ENCODE measurements at regions not wholly inside any gene's neighbourhood (a gene's known extent, or its start where the extent isn't known, plus 50 kb on each side); places are given as distances from the start of the nearest gene placed in this dataset.

DNA sequence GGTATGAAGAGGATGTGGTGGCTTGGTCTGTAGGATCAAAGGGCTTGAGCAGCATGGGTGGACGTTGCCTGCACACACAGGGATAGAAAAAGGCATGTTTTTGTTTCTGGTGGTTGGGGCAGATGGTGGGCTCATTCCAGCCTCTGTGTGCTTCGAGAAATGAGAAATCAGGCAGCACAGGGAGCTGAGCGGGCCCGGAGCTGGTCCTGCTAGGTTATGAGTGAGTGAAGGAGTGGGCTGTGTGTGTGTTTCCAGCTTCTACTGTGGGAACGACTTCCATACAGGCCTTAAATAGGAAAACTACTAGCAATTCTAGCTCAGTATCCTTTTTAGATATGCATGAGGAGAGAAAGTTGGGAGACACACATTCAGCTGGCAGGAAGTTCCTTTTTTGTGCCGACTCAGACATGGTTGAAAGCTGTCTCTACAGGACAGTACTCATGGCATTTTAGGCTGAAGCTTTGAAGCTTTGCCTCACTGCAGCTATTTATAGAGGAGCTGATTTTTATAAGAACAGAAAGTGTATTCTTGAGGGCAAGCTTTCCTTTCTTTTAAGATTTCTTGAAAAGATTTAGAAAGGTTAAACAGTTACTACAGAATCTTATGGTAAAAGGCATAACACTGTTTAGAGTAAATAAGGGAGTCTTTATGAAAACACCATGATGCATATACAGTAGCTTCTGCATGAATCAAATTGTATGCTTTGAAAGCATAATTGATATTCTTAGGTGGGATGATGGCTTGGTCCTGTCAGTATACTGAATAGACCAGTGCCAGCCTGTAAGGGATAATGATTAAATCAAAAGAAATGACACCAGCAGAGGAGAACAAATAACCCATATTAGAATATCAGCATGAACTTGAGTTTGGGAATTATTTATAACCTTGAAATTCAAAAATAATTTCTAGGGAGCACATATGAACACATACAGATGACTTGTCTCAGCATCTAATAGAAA is 104.0 kb upstream of the MAN1A1 start:
- TF ChIP-seq, protein P1, sequence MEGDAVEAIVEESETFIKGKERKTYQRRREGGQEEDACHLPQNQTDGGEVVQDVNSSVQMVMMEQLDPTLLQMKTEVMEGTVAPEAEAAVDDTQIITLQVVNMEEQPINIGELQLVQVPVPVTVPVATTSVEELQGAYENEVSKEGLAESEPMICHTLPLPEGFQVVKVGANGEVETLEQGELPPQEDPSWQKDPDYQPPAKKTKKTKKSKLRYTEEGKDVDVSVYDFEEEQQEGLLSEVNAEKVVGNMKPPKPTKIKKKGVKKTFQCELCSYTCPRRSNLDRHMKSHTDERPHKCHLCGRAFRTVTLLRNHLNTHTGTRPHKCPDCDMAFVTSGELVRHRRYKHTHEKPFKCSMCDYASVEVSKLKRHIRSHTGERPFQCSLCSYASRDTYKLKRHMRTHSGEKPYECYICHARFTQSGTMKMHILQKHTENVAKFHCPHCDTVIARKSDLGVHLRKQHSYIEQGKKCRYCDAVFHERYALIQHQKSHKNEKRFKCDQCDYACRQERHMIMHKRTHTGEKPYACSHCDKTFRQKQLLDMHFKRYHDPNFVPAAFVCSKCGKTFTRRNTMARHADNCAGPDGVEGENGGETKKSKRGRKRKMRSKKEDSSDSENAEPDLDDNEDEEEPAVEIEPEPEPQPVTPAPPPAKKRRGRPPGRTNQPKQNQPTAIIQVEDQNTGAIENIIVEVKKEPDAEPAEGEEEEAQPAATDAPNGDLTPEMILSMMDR (IDR thresholded peaks at IDR 0.05): no peak
- no peak for TF ChIP-seq POLR2A (IDR thresholded peaks at IDR 0.05)

All from heart left ventricle (tissue), 13 donors.